ENCODE measurements at regions not wholly inside any gene's neighbourhood (a gene's known extent, or its start where the extent isn't known, plus 50 kb on each side); places are given as distances from the start of the nearest gene placed in this dataset.
A peak's percentile ranks its signal among the peaks of the same experiment; 100 is the strongest.

GRCh38 chr14:55942826-55943225 lies 175.4 kb upstream of the PELI2 start:
- H3K27me3 Mint-ChIP-seq (ENCODE audit: insufficient read depth, low read depth, poor library complexity) = peaks cover 3% of the 10 kb centered on the region
- peaks cover 3% of the 10 kb centered on the region; the same call in 1 of the 3 replicates for H3K36me3 Mint-ChIP-seq (ENCODE audit: low read depth)
- Histone ChIP-seq H3K27ac (ENCODE audit: low read depth) (no peak overlapping the region), H3K36me3 (ENCODE audit: insufficient read depth) (no peaks in the 10 kb centered on the region), H3K4me3 (no peak overlapping the region), H3K27me3 (ENCODE audit: insufficient read depth) (no peaks in the 10 kb centered on the region), H3K4me1 (ENCODE audit: insufficient read depth) (no peaks in the 10 kb centered on the region), H2AFZ (no peak overlapping the region), H3K4me2 (no peak overlapping the region), H3K9me2 (ENCODE audit: insufficient read depth) (peaks cover 7% of the 10 kb centered on the region; the same call in 1 of the 2 replicates), H3F3A (replicated peaks; ENCODE audit: low read depth) (no peaks in the 10 kb centered on the region), H4K20me1 (replicated peaks; ENCODE audit: insufficient read depth) (no peaks in the 10 kb centered on the region), H3K79me2 (replicated peaks; ENCODE audit: insufficient read depth) (no peaks in the 10 kb centered on the region)
- H3K9me3 Mint-ChIP-seq = peaks cover 3% of the 10 kb centered on the region; the same call in 1 of the 3 replicates
- TF ChIP-seq CTCF (conservative IDR thresholded peaks at IDR 0.05; ENCODE audit: low read depth in 2 of 2) = peak in 1 of 2 experiments; percentile 25; a peak in 1 of 4 replicates
- no peak for TF ChIP-seq JUNB (IDR thresholded peaks at IDR 0.05; ENCODE audit: unreplicated experiment)
- peak; percentile 28 for DNase-seq (ENCODE audit: low spot score)
- H3K4me3 Mint-ChIP-seq = no peak overlapping the region
- H3K4me1 Mint-ChIP-seq = peaks cover 5% of the 10 kb centered on the region
- H3K27ac Mint-ChIP-seq = no peak overlapping the region
- peak; percentile 65 for ATAC-seq

DNA sequence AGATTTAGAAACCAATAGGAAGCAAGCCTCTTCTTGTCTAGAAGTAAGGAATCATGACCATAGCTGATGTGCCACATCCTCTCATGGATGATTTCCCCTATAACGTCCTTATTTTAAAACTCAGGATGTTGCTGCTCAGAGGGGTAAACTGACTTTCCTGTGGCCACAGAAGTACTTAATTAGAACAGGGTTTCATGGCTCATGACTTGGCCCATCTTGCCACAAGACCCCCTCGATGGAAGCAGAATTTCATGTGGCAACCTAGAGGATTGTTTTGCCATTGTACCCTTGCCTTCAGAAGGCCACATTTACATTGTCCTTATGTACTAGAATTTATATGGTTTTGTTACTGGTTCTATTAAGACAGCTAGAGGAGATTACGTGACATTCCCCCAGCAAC lies 173.5 kb upstream of the PELI2 start:
- H3K27me3 ChIP-seq (ENCODE audit: insufficient read depth) = no peaks in the 10 kb centered on the region
- DNase-seq (ENCODE audit: low spot score) (no peak), ATAC-seq (no peak)
- no peaks in the 10 kb centered on the region for H3K79me2 ChIP-seq (replicated peaks; ENCODE audit: insufficient read depth)
- no peak overlapping the region for H3K4me3 ChIP-seq
- Mint-ChIP-seq H3K4me3 (no peak overlapping the region), H3K4me1 (peaks cover 10% of the 10 kb centered on the region), H3K27ac (no peak overlapping the region), H3K36me3 (ENCODE audit: low read depth) (peaks cover 3% of the 10 kb centered on the region; the same call in 2 of the 3 replicates), H3K27me3 (ENCODE audit: insufficient read depth, low read depth, poor library complexity) (peaks cover 3% of the 10 kb centered on the region), H3K9me3 (peaks cover 6% of the 10 kb centered on the region)
- no peak overlapping the region for H3K4me2 ChIP-seq
- H2AFZ ChIP-seq = no peak overlapping the region
- peaks cover 4% of the 10 kb centered on the region; the same call in 1 of the 2 replicates for H3K4me1 ChIP-seq (ENCODE audit: insufficient read depth)
- 0 out of 2 replicates have a peak, but pooled peaks cover 6% of the 10 kb centered on the region for H3K9me2 ChIP-seq (ENCODE audit: insufficient read depth)
- H3F3A ChIP-seq (replicated peaks; ENCODE audit: low read depth) = no peaks in the 10 kb centered on the region
- H3K27ac ChIP-seq (ENCODE audit: low read depth) = no peak overlapping the region
- no peaks in the 10 kb centered on the region for H4K20me1 ChIP-seq (replicated peaks; ENCODE audit: insufficient read depth)
- H3K36me3 ChIP-seq (ENCODE audit: insufficient read depth) = no peaks in the 10 kb centered on the region
- no peak for TF ChIP-seq REST (IDR thresholded peaks at IDR 0.05; ENCODE audit: unreplicated experiment)
- TF ChIP-seq EZH2 (IDR thresholded peaks at IDR 0.05; ENCODE audit: low read depth, unreplicated experiment) = no peak
- TF ChIP-seq ZNF114 (CRISPR knock-in tag; IDR thresholded peaks at IDR 0.05) = no peak
- no peak for TF ChIP-seq STAT1 (IDR thresholded peaks at IDR 0.05; ENCODE audit: unreplicated experiment)
- TF ChIP-seq POLR2AphosphoS5 (IDR thresholded peaks at IDR 0.05; ENCODE audit: low read depth) = no peak
- TF ChIP-seq, protein P1, sequence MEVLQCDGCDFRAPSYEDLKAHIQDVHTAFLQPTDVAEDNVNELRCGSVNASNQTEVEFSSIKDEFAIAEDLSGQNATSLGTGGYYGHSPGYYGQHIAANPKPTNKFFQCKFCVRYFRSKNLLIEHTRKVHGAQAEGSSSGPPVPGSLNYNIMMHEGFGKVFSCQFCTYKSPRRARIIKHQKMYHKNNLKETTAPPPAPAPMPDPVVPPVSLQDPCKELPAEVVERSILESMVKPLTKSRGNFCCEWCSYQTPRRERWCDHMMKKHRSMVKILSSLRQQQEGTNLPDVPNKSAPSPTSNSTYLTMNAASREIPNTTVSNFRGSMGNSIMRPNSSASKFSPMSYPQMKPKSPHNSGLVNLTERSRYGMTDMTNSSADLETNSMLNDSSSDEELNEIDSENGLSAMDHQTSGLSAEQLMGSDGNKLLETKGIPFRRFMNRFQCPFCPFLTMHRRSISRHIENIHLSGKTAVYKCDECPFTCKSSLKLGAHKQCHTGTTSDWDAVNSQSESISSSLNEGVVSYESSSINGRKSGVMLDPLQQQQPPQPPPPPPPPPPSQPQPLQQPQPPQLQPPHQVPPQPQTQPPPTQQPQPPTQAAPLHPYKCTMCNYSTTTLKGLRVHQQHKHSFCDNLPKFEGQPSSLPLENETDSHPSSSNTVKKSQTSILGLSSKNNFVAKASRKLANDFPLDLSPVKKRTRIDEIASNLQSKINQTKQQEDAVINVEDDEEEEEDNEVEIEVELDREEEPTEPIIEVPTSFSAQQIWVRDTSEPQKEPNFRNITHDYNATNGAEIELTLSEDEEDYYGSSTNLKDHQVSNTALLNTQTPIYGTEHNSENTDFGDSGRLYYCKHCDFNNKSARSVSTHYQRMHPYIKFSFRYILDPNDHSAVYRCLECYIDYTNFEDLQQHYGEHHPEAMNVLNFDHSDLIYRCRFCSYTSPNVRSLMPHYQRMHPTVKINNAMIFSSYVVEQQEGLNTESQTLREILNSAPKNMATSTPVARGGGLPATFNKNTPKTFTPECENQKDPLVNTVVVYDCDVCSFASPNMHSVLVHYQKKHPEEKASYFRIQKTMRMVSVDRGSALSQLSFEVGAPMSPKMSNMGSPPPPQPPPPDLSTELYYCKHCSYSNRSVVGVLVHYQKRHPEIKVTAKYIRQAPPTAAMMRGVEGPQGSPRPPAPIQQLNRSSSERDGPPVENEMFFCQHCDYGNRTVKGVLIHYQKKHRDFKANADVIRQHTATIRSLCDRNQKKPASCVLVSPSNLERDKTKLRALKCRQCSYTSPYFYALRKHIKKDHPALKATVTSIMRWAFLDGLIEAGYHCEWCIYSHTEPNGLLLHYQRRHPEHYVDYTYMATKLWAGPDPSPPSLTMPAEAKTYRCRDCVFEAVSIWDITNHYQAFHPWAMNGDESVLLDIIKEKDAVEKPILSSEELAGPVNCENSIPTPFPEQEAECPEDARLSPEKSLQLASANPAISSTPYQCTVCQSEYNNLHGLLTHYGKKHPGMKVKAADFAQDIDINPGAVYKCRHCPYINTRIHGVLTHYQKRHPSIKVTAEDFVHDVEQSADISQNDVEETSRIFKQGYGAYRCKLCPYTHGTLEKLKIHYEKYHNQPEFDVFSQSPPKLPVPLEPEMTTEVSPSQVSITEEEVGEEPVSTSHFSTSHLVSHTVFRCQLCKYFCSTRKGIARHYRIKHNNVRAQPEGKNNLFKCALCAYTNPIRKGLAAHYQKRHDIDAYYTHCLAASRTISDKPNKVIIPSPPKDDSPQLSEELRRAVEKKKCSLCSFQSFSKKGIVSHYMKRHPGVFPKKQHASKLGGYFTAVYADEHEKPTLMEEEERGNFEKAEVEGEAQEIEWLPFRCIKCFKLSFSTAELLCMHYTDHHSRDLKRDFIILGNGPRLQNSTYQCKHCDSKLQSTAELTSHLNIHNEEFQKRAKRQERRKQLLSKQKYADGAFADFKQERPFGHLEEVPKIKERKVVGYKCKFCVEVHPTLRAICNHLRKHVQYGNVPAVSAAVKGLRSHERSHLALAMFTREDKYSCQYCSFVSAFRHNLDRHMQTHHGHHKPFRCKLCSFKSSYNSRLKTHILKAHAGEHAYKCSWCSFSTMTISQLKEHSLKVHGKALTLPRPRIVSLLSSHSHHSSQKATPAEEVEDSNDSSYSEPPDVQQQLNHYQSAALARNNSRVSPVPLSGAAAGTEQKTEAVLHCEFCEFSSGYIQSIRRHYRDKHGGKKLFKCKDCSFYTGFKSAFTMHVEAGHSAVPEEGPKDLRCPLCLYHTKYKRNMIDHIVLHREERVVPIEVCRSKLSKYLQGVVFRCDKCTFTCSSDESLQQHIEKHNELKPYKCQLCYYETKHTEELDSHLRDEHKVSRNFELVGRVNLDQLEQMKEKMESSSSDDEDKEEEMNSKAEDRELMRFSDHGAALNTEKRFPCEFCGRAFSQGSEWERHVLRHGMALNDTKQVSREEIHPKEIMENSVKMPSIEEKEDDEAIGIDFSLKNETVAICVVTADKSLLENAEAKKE (CRISPR knock-in tag; IDR thresholded peaks at IDR 0.05) = no peak
- no peak for TF ChIP-seq EZH2phosphoT487 (IDR thresholded peaks at IDR 0.05; ENCODE audit: unreplicated experiment)
- TF ChIP-seq JUNB (IDR thresholded peaks at IDR 0.05; ENCODE audit: unreplicated experiment) = no peak

All from GM23338 (cell line).